ENCODE measurements at regions not wholly inside any gene's neighbourhood (a gene's known extent, or its start where the extent isn't known, plus 50 kb on each side); places are given as distances from the start of the nearest gene placed in this dataset.
"Not testable (repeated sequence)": the region's sequence is repeated elsewhere in the genome, so short reads cannot be mapped to it uniquely, and the experiment has no call there.

GRCh38 chr13:59300355-59301173 is 863.2 kb downstream of the DIAPH3 start:
- DNase-seq (ENCODE audit: low read depth in 2 of 2) = no peak

DNA sequence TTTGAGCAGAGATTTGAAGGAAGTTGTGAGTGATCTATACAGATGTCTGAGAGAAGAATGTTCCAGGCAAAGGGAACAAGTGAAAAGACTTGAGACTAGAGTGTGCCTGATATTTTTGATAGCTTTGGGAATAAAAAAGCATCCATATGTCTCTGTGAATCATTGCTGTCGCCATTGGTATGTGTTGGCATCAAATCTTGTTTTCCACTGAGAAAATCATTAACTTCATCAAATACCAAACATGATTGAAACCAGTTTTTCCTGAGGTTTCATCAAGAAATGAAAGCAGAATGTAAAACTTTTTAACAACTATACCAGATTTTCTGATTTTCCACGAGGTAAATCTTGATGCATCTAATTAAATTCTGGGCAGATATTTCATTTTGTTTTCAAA is 862.6 kb downstream of the DIAPH3 start:
- no peak for DNase-seq (ENCODE audit: low read depth in 2 of 2)

GRCh38 chr13:59303433-59303832 is 860.3 kb downstream of the DIAPH3 start:
- no peak for DNase-seq (ENCODE audit: low read depth in 2 of 2)

- no peak for DNase-seq (ENCODE audit: low read depth in 2 of 2)
These were observed 859.1 kb downstream of the DIAPH3 start for GRCh38 chr13:59304596-59304995.

- no peak for DNase-seq (ENCODE audit: low read depth in 2 of 2)
These were observed 857.8 kb downstream of the DIAPH3 start for GRCh38 chr13:59305896-59306295.

GRCh38 chr13:59312776-59313175 is 851.0 kb downstream of the DIAPH3 start:
- no peak for DNase-seq (ENCODE audit: low read depth in 2 of 2)

DNA sequence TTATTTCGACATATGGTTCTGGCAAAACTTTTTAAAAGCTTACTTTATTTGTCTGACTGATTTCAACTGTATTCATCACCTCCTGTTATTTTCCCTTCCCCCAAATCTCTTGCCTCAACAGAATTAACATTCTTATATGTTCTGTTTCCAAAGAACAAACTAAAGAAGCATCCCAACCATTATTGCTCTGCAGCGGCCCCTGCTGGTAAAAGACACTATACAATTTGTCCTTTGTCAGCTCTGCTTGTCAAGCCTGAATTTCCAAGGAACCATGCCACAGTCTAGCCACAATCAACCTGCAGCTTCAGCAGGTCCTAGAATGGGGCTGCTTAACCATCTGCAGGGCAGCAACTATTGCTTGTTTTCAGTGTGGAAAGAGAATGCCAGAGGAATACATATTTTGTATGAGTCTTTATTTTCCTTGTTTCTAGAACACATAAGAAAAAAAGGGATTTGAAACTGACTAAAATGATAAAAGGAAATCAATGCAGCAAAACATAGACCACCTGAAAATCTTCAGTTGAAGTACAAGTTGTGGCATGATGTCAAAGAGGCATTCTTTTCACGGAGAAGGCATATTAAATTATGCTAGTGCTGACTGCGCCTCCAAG is 845.3 kb downstream of the DIAPH3 start:
- peak in 1 of 2 experiments; percentile 56 for DNase-seq (ENCODE audit: low read depth in 2 of 2)

GRCh38 chr13:59319276-59319675 is 844.5 kb downstream of the DIAPH3 start:
- DNase-seq (ENCODE audit: low read depth in 2 of 2) = no peak

GRCh38 chr13:59320021-59320420 is 843.7 kb downstream of the DIAPH3 start:
- DNase-seq (ENCODE audit: low read depth in 2 of 2) = no peak

GRCh38 chr13:59324401-59324800 is 839.3 kb downstream of the DIAPH3 start:
- DNase-seq (ENCODE audit: low read depth in 2 of 2) = not testable (repeated sequence)

GRCh38 chr13:59326717-59327116 is 837.0 kb downstream of the DIAPH3 start:
- DNase-seq (ENCODE audit: low read depth in 2 of 2) = no peak

DNA sequence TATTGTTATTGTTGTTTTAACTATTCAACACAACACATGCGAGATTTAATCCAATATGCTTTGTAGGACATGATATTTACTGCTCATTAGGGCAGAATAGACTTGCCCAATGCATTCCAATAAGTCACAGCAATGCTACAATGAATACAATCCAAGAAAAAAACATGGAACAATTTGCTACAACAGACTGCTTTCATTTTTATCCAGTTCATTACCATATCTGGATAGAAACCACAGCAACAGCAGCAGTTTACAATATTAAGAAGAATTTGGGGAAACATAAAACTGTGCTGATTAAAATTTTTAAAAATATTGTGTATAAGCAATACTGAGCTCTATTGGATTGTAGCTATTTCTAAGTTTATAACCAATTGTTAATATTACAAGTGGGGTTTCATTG is 833.0 kb downstream of the DIAPH3 start:
- DNase-seq (ENCODE audit: low read depth in 2 of 2) = no peak

GRCh38 chr13:59332966-59333365 is 830.8 kb downstream of the DIAPH3 start:
- no peak for DNase-seq (ENCODE audit: low read depth in 2 of 2)

- DNase-seq (ENCODE audit: low read depth in 2 of 2) = no peak
These were observed 826.7 kb downstream of the DIAPH3 start for GRCh38 chr13:59337070-59337469.

DNA sequence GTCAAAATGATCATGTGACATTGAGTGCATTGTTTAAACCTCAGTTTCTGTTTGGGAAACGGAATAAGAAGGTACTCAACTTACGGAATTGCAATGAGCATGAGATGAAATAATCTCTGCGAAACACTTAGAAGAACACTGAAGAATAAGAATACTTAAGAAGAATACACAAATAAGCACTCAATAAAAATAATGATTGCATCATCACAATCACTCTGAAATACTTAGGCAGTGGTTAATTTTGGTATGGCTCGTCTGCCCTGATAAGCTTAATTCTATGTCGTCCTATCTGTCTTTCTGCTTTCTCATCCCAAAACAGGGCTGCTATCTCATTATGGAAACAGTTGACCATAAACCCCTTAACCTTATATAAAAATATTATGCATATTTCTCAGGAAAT is 823.6 kb downstream of the DIAPH3 start:
- DNase-seq (ENCODE audit: low read depth in 2 of 2) = no peak

- no peak for DNase-seq (ENCODE audit: low read depth in 2 of 2)
These were observed 823.1 kb downstream of the DIAPH3 start for GRCh38 chr13:59340581-59340980.

GRCh38 chr13:59342400-59342799 is 821.3 kb downstream of the DIAPH3 start:
- DNase-seq (ENCODE audit: low read depth in 2 of 2) = no peak

- DNase-seq (ENCODE audit: low read depth in 2 of 2) = no peak
These were observed 820.6 kb downstream of the DIAPH3 start for GRCh38 chr13:59343132-59343531.

GRCh38 chr13:59343993-59344822 is 819.5 kb downstream of the DIAPH3 start:
- no peak for DNase-seq (ENCODE audit: low read depth in 2 of 2)

DNA sequence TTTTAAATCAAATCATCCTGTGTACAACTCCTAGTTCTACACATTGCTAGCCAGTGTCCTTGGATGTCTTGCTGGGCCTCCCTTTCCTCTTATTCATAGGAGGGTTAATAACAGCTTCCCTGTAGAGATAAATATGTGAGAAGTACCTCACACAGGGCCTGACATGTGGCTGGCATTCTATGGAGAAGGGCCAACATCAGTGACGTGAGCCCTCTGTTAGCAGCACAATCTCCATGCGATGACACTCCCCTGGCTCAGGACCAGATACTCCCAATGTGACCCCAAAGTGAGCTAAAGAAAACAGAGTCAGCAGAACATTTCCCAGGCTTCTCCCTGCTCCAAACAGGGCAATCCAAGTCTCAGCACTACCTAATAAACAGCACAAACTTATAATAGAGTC is 818.4 kb downstream of the DIAPH3 start:
- DNase-seq (ENCODE audit: low read depth in 2 of 2) = no peak

DNA sequence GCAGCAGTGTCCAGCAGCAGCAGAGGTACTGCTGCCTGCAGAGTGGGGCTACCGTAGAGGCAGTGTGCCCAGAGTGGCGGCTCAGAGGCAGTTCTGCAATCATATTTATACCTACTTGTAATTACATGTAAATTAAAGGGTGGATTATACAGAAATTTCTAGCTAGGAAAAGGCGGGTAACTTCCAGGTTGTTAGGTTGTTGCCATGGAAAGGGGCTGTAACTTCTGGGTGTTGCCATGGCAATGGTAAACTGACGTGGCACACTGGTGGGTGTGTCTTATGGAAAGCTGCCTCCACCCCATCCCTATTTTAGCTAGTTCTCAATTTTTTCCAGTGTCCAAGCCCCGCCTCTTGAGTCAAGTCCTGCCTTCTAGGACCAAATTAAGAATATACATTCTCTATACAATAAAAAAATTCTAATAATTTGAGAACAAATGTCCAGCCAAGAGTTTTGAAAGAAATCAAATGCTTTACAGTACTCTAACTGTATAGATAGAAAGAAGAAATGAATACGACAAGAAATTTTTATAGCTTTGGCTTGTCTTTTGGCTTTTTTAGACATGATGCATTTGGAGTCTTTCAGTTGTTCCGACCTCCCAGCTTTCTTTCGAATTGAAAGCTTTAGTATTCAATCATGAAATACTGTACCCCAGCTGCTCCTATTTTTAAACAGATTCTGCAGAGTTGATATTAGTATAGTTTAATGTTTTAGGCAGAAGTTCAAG is 816.6 kb downstream of the DIAPH3 start:
- DNase-seq (ENCODE audit: low read depth in 2 of 2) = no peak

GRCh38 chr13:59348617-59349016 is 815.1 kb downstream of the DIAPH3 start:
- no peak for DNase-seq (ENCODE audit: low read depth in 2 of 2)

Measured in stimulated activated CD4-positive, alpha-beta T cell treated with anti-CD3 and anti-CD28 coated beads, Interleukin-12 subunit alpha, Interleukin-12 subunit beta, amount 100 ng/mL, for 24 hours (primary cell).